NT2/D1 (cell line): ENCODE measurements at regions not wholly inside any gene's neighbourhood (a gene's known extent, or its start where the extent isn't known, plus 50 kb on each side); places are given as distances from the start of the nearest gene placed in this dataset.

Experiments
- DNase-seq: peaks from one replicate; pipeline ENCODE4 v3.0.0-alpha.2; 2011; ENCODE audit warnings: low read depth, low spot score
- H3K27me3 ChIP-seq: 2 replicates; pipeline ENCODE4 v1.6.0; 2011; ENCODE audit warnings: mild to moderate bottlenecking; ENCODE audit not compliant: insufficient read length, insufficient read depth
- H3K36me3 ChIP-seq: 2 replicates; pipeline ENCODE4 v1.6.1; 2011; ENCODE audit warnings: mild to moderate bottlenecking, low read length, mixed read lengths; ENCODE audit not compliant: insufficient read depth, insufficient read length
- H3K4me1 ChIP-seq: 2 replicates; pipeline ENCODE4 v1.5.1; 2011; ENCODE audit not compliant: insufficient read depth, insufficient read length
- H3K4me3 ChIP-seq: 2 replicates; pipeline ENCODE4 v1.5.1; 2011; ENCODE audit warnings: low read depth; ENCODE audit not compliant: insufficient read length
- H3K9ac ChIP-seq: 2 replicates; pipeline ENCODE4 v1.6.0; 2011; ENCODE audit warnings: low read depth; ENCODE audit not compliant: insufficient read length
- H3K9me3 ChIP-seq: 2 replicates; pipeline ENCODE4 v1.5.1; 2011; ENCODE audit warnings: mild to moderate bottlenecking, low read length; ENCODE audit not compliant: insufficient read depth
- SUZ12 ChIP-seq: IDR thresholded peaks from 2 replicates; pipeline ENCODE4 v1.6.1; 2011; ENCODE audit not compliant: insufficient read length, insufficient read depth; ENCODE audit errors: extremely low read depth
- YY1 ChIP-seq: IDR thresholded peaks from 2 replicates; pipeline ENCODE4 v1.6.1; 2011; ENCODE audit not compliant: insufficient read length, insufficient read depth
- ZNF274 ChIP-seq: IDR thresholded peaks from 2 replicates; pipeline ENCODE4 v1.6.1; 2011; ENCODE audit warnings: mild to moderate bottlenecking, low read depth, low read length

GRCh38 chr5:60504342-60504741 is 195.6 kb downstream of the DEPDC1B start:
- no peak overlapping the region for H3K4me3 ChIP-seq
- H3K4me1 ChIP-seq: no peaks in the 10 kb centered on the region
- no peaks in the 10 kb centered on the region for H3K36me3 ChIP-seq
- no peaks in the 10 kb centered on the region for H3K27me3 ChIP-seq
- TF ChIP-seq YY1 (no peak), SUZ12 (no peak), ZNF274 (no peak)
- no peaks in the 10 kb centered on the region for H3K9me3 ChIP-seq
- H3K9ac ChIP-seq: no peak overlapping the region
- DNase-seq: no peak

GRCh38 chr5:60503771-60504170 is 196.2 kb downstream of the DEPDC1B start:
- Histone ChIP-seq H3K9ac (no peak overlapping the region), H3K4me3 (no peak overlapping the region), H3K9me3 (no peaks in the 10 kb centered on the region), H3K27me3 (no peaks in the 10 kb centered on the region), H3K36me3 (no peaks in the 10 kb centered on the region), H3K4me1 (no peaks in the 10 kb centered on the region)
- no peak for TF ChIP-seq YY1
- no peak for TF ChIP-seq SUZ12
- no peak for TF ChIP-seq ZNF274
- DNase-seq: no peak

- no peak for TF ChIP-seq ZNF274
- no peak for TF ChIP-seq SUZ12
- no peak for TF ChIP-seq YY1
- no peak for DNase-seq
These were observed 202.1 kb downstream of the DEPDC1B start for GRCh38 chr5:60497706-60498500.

GRCh38 chr5:60495644-60496520 is 204.1 kb downstream of the DEPDC1B start:
- no peak overlapping the region for H3K4me3 ChIP-seq
- H3K27me3 ChIP-seq: no peaks in the 10 kb centered on the region
- no peaks in the 10 kb centered on the region for H3K36me3 ChIP-seq
- no peak overlapping the region for H3K9ac ChIP-seq
- no peak for DNase-seq
- H3K9me3 ChIP-seq: no peaks in the 10 kb centered on the region
- no peak for TF ChIP-seq YY1
- no peak for TF ChIP-seq SUZ12
- no peak for TF ChIP-seq ZNF274
- H3K4me1 ChIP-seq: no peaks in the 10 kb centered on the region

More at GRCh38 chr5:60497706-60498500, 202.1 kb downstream of the DEPDC1B start:
- H3K27me3 ChIP-seq: no peaks in the 10 kb centered on the region
- H3K4me1 ChIP-seq: no peaks in the 10 kb centered on the region
- H3K9me3 ChIP-seq: no peaks in the 10 kb centered on the region
- H3K36me3 ChIP-seq: no peaks in the 10 kb centered on the region
- no peak overlapping the region for H3K4me3 ChIP-seq
- no peak overlapping the region for H3K9ac ChIP-seq

GRCh38 chr5:60494635-60495034 is 205.3 kb downstream of the DEPDC1B start:
- DNase-seq: no peak
- Histone ChIP-seq H3K27me3 (no peaks in the 10 kb centered on the region), H3K4me3 (no peak overlapping the region), H3K9ac (no peak overlapping the region), H3K4me1 (no peaks in the 10 kb centered on the region), H3K9me3 (no peaks in the 10 kb centered on the region), H3K36me3 (no peaks in the 10 kb centered on the region)
- TF ChIP-seq ZNF274: no peak
- no peak for TF ChIP-seq YY1
- TF ChIP-seq SUZ12: no peak

GRCh38 chr5:60494144-60494543 is 205.8 kb downstream of the DEPDC1B start:
- no peak overlapping the region for H3K9ac ChIP-seq
- H3K4me1 ChIP-seq: no peaks in the 10 kb centered on the region
- H3K36me3 ChIP-seq: no peaks in the 10 kb centered on the region
- TF ChIP-seq YY1: no peak
- TF ChIP-seq SUZ12: no peak
- no peak for TF ChIP-seq ZNF274
- no peaks in the 10 kb centered on the region for H3K9me3 ChIP-seq
- no peak overlapping the region for H3K4me3 ChIP-seq
- H3K27me3 ChIP-seq: no peaks in the 10 kb centered on the region
- DNase-seq: peak; percentile 27

- no peaks in the 10 kb centered on the region for H3K9me3 ChIP-seq
- DNase-seq: no peak
- H3K4me3 ChIP-seq: no peak overlapping the region
- H3K27me3 ChIP-seq: no peaks in the 10 kb centered on the region
- H3K36me3 ChIP-seq: no peaks in the 10 kb centered on the region
- no peak for TF ChIP-seq ZNF274
- no peak for TF ChIP-seq YY1
- TF ChIP-seq SUZ12: no peak
- no peak overlapping the region for H3K9ac ChIP-seq
- H3K4me1 ChIP-seq: no peaks in the 10 kb centered on the region
These were observed 206.6 kb downstream of the DEPDC1B start for GRCh38 chr5:60493372-60493771.
